ENCODE measurements at regions not wholly inside any gene's neighbourhood (a gene's known extent, or its start where the extent isn't known, plus 50 kb on each side); places are given as distances from the start of the nearest gene placed in this dataset.

DNA sequence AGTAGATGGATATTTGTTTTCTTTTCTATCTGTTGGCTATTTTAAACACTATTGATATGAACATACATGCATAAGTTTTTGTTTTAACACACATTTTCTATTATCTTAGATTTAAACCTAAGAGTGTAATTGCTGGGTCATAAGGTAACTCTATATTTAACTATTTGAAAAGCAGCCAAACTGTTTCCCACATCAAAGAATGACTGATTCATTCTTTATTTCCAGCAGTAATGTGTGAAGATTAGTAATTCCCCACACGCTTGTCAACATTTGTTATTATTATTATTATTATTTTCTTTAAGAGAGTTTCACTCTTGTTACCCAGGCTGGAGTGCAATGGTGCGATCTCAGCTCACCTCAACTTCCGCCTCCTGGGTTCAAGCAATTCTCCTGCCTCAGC lies 1495.8 kb downstream of the EFNA5 start:
- 83 to 96% methylated on average over 3 of the region's 3 CpGs for WGBS, 2 donors
- no peak for DNase-seq
- intact Hi-C loops (cut with DNase I) = no loop called here
- H3K9me3 ChIP-seq = peaks cover 0 to 4% (median 0%) of the 10 kb centered on the region in 4 donors
- H3K27ac ChIP-seq = no peak overlapping the region
- TF ChIP-seq POLR2AphosphoS5 (IDR thresholded peaks at IDR 0.05) (no peak), POLR2A (IDR thresholded peaks at IDR 0.05) (no peak), EP300 (IDR thresholded peaks at IDR 0.05) (no peak)
- TF ChIP-seq, protein P1, sequence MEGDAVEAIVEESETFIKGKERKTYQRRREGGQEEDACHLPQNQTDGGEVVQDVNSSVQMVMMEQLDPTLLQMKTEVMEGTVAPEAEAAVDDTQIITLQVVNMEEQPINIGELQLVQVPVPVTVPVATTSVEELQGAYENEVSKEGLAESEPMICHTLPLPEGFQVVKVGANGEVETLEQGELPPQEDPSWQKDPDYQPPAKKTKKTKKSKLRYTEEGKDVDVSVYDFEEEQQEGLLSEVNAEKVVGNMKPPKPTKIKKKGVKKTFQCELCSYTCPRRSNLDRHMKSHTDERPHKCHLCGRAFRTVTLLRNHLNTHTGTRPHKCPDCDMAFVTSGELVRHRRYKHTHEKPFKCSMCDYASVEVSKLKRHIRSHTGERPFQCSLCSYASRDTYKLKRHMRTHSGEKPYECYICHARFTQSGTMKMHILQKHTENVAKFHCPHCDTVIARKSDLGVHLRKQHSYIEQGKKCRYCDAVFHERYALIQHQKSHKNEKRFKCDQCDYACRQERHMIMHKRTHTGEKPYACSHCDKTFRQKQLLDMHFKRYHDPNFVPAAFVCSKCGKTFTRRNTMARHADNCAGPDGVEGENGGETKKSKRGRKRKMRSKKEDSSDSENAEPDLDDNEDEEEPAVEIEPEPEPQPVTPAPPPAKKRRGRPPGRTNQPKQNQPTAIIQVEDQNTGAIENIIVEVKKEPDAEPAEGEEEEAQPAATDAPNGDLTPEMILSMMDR (IDR thresholded peaks at IDR 0.05) = no peak
- H3K4me1 ChIP-seq = no peaks in the 10 kb centered on the region
- H3K36me3 ChIP-seq = no peaks in the 10 kb centered on the region
- no peak overlapping the region for H3K4me3 ChIP-seq
- H3K27me3 ChIP-seq = no peaks in the 10 kb centered on the region

DNA sequence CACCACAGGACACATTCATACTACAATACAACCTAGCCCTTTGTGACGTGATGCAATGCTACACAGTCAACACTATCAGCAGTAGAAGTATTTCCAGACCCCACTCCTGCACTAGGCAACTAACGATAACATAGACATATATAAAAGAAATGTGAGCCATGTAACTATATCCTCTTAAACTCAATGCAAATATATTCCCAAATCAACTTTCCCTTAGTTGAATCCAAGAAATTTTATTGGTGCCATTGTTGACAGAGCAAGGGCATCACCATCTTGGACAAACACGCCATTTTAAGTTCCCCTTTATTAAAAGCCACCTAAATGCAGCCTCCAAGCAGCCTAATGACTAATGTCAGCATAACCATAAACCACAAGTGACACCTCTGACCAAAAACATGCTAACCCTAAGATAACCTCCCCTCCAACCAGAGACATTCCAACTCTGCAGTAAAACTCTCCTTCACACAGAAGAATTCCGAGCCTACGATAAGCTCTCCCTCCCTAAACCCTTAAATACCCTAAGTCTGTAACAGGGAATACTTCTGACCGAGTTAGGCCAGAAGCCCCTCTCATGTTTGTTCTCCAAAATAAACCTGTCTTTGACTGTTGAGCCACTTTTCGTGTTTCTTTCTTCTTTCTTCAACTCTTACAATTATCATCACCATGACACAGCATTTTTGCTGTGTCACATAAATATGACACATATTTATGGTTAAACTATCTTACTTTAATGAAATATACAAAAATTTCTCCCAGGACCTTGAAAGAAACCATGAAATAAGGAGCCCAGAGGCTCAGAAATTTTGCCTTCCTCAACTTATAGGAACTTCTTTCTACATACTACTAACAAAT lies 1497.8 kb downstream of the EFNA5 start:
- TF ChIP-seq EP300 (IDR thresholded peaks at IDR 0.05) (no peak), POLR2A (IDR thresholded peaks at IDR 0.05) (no peak), POLR2AphosphoS5 (IDR thresholded peaks at IDR 0.05) (no peak)
- TF ChIP-seq, protein P1 (IDR thresholded peaks at IDR 0.05) = no peak
- no peak overlapping the region for H3K4me3 ChIP-seq
- 85 to 86% methylated on average over 7 of the region's 7 CpGs for WGBS, 2 donors
- H3K9me3 ChIP-seq = peaks cover 0 to 4% (median 0%) of the 10 kb centered on the region in 4 donors
- intact Hi-C loops (cut with DNase I) = no loop called here
- H3K27me3 ChIP-seq = no peaks in the 10 kb centered on the region
- no peaks in the 10 kb centered on the region for H3K4me1 ChIP-seq
- no peaks in the 10 kb centered on the region for H3K36me3 ChIP-seq
- no peak overlapping the region for H3K27ac ChIP-seq
- DNase-seq = no peak

DNA sequence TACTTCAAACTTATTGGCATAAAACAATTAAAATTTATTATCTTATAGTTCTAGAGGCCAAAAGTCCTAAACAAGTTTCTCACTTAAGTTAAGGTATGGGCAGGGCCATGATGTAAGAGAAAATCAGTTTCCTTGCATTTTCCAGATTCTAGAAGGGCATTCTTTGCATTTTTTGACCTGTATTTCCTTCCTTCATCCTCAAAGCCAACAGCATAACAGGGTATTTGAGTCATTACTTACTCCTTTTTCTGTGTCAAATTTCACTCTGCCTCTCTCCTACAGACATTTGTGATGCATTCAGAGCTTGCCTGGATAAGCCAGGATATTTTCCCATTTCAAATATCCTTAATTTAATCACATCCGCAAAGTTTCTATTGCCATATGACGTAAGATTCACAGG lies 1499.0 kb downstream of the EFNA5 start:
- Histone ChIP-seq H3K4me3 (no peak overlapping the region), H3K27me3 (no peaks in the 10 kb centered on the region), H3K4me1 (no peaks in the 10 kb centered on the region), H3K9me3 (peaks cover 0 to 4% (median 0%) of the 10 kb centered on the region in 4 donors), H3K27ac (no peak overlapping the region), H3K36me3 (no peaks in the 10 kb centered on the region)
- intact Hi-C loops (cut with DNase I) = no loop called here
- no peak for TF ChIP-seq POLR2A (IDR thresholded peaks at IDR 0.05)
- no peak for DNase-seq
- WGBS, 2 donors = 94 to 95% methylated on average over 2 of the region's 2 CpGs

DNA sequence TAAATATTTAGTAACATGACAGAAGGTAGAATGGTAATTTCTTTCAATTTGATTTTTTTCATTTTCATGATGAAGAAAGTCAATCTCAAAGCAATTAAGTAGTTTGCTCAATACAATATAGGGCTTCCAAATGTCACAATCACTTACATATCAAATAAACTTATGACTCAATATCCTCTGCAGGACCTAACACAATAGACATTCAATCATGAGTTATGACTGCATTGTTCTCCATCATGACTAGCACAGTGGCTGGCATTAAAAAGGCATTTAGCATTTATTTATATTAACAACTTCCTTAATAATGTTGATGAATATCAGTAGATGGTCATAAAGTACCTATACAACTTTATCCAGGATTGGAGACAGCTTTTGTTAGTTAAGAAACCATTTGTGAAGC lies 1499.6 kb downstream of the EFNA5 start:
- peaks cover 0 to 4% (median 0%) of the 10 kb centered on the region in 4 donors for H3K9me3 ChIP-seq
- no peak overlapping the region for H3K27ac ChIP-seq
- H3K27me3 ChIP-seq = no peaks in the 10 kb centered on the region
- no peak for TF ChIP-seq POLR2A (IDR thresholded peaks at IDR 0.05)
- no peak for TF ChIP-seq EP300 (IDR thresholded peaks at IDR 0.05)
- no peak for TF ChIP-seq POLR2AphosphoS5 (IDR thresholded peaks at IDR 0.05)
- intact Hi-C loops (cut with DNase I) = no loop called here
- no peaks in the 10 kb centered on the region for H3K36me3 ChIP-seq
- no peak for DNase-seq
- H3K4me3 ChIP-seq = no peak overlapping the region
- H3K4me1 ChIP-seq = no peaks in the 10 kb centered on the region

DNA sequence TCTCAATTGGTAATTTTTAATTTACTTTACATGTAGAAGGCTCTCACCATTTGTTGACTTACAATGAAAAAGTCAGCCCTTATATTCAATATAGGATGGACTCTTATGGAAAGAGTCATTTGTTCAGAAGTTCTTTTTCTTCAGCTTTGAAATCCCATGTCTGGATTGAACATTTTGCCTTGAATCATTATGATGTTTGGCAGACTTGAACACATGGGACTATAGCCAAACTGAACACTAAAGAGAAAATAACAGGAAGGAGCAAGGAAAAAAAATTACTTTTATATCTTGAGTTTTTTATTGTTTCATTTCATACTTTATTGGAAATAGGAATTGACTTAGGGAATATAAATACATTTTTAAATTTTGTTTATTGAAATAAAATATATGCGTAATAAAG lies 1503.0 kb downstream of the EFNA5 start:
- Histone ChIP-seq H3K27me3 (no peaks in the 10 kb centered on the region), H3K9me3 (peaks cover 0 to 5% (median 0%) of the 10 kb centered on the region in 4 donors), H3K4me1 (no peaks in the 10 kb centered on the region), H3K36me3 (no peaks in the 10 kb centered on the region), H3K27ac (no peak overlapping the region), H3K4me3 (no peak overlapping the region)
- no peak for DNase-seq
- TF ChIP-seq, protein P1 (IDR thresholded peaks at IDR 0.05) = no peak
- no peak for TF ChIP-seq POLR2AphosphoS5 (IDR thresholded peaks at IDR 0.05)
- TF ChIP-seq EP300 (IDR thresholded peaks at IDR 0.05) = no peak
- no peak for TF ChIP-seq POLR2A (IDR thresholded peaks at IDR 0.05)
- 94 to 99% methylated on average over 1 of the region's 1 CpG for WGBS, 2 donors
- intact Hi-C loops (cut with DNase I) = no loop called here

All from sigmoid colon (tissue), 6 donors.